A673 (cell line): ENCODE measurements at regions not wholly inside any gene's neighbourhood (a gene's known extent, or its start where the extent isn't known, plus 50 kb on each side); places are given as distances from the start of the nearest gene placed in this dataset.
"Not testable (repeated sequence)": the region's sequence is repeated elsewhere in the genome, so short reads cannot be mapped to it uniquely, and the experiment has no call there.

ENCODE experiments used
- EZH2 ChIP-seq: fragments of 200-600 bp; sonication (generic); IDR thresholded peaks from 2 replicates; pipeline ENCODE4 v1.6.1; 2017; ENCODE audit warnings: borderline replicate concordance, low read depth, mild to moderate bottlenecking, mixed read lengths, antibody characterized with exemption, low read length; ENCODE audit not compliant: poor library complexity, severe bottlenecking
- TF ChIP-seq, protein P1 (sequence below): fragments of 300-800, 200-600 bp; sonication (generic); conservative IDR thresholded peaks from 2 replicates; pipeline ENCODE4 v1.5.1; 2017; ENCODE audit warnings: low read depth, mild to moderate bottlenecking, antibody characterized with exemption, low read length, moderate library complexity, mixed read lengths

DNA sequence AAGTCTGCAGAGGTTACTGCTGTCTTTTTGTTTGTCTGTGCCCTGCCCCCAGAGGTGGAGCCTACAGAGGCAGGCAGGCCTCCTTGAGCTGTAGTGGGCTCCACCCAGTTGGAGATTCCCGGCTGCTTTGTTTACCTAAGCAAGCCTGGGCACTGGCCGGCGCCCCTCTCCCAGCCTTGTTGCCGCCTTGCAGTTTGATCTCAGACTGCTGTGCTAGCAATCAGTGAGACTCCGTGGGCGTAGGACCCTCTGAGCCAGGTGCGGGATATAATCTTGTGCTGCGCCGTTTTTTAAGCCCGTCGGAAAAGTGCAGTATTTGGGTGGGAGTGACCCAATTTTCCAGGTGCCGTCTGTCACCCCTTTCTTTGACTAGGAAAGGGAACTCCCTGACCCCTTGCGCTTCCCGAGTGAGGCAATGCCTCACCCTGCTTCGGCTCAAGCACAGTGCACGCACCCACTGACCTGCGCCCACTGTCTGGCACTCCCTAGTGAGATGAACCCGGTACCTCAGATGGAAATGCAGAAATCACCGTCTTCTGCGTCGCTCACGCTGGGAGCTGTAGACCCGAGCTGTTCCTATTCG is 198.9 kb upstream of the ECI2 start:
- TF ChIP-seq, protein P1, sequence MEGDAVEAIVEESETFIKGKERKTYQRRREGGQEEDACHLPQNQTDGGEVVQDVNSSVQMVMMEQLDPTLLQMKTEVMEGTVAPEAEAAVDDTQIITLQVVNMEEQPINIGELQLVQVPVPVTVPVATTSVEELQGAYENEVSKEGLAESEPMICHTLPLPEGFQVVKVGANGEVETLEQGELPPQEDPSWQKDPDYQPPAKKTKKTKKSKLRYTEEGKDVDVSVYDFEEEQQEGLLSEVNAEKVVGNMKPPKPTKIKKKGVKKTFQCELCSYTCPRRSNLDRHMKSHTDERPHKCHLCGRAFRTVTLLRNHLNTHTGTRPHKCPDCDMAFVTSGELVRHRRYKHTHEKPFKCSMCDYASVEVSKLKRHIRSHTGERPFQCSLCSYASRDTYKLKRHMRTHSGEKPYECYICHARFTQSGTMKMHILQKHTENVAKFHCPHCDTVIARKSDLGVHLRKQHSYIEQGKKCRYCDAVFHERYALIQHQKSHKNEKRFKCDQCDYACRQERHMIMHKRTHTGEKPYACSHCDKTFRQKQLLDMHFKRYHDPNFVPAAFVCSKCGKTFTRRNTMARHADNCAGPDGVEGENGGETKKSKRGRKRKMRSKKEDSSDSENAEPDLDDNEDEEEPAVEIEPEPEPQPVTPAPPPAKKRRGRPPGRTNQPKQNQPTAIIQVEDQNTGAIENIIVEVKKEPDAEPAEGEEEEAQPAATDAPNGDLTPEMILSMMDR, result not testable (repeated sequence)
- TF ChIP-seq EZH2, result not testable (repeated sequence)
